OCI-LY3 (cell line): ENCODE measurements at regions not wholly inside any gene's neighbourhood (a gene's known extent, or its start where the extent isn't known, plus 50 kb on each side); places are given as distances from the start of the nearest gene placed in this dataset.
"Not testable (repeated sequence)": the region's sequence is repeated elsewhere in the genome, so short reads cannot be mapped to it uniquely, and the experiment has no call there.

Experiments
- CTCF ChIP-seq: fragments of 200-600, 300-600 bp; sonication (generic); IDR thresholded peaks from 2 replicates; pipeline ENCODE4 v1.5.1; 2014; ENCODE audit warnings: antibody characterized with exemption, low read length, low read depth
- EZH2phosphoT487 ChIP-seq: fragments of 200-600 bp; shearing (Covaris generic); IDR thresholded peaks from 2 replicates; pipeline ENCODE4 v1.6.1; 2018; ENCODE audit warnings: antibody characterized with exemption, mixed run types, low read depth

DNA sequence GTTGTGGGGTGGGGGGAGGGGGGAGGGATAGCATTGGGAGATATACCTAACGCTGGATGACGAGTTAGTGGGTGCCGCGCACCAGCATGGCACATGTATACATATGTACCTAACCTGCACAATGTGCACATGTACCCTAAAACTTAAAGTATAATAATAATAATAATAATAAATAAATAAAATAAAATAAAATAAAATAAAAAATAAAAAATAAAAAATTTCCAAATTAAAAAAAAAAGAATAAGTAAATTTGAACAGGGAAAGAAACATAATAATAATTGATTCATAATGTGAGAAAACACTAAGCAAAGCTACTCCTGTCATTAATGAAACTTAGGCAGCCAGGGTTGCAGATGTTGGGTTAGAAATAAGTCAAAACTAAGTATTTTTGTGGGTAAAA is 863.2 kb upstream of the CDH10 start:
- not testable (repeated sequence) for TF ChIP-seq CTCF, EZH2phosphoT487
